ENCODE measurements at regions not wholly inside any gene's neighbourhood (a gene's known extent, or its start where the extent isn't known, plus 50 kb on each side); places are given as distances from the start of the nearest gene placed in this dataset.
A peak's percentile ranks its signal among the peaks of the same experiment; 100 is the strongest.

- TF ChIP-seq PBX3 (IDR thresholded peaks at IDR 0.05) (no peak), SMC3 (IDR thresholded peaks at IDR 0.05) (no peak), NFE2L2 (conservative IDR thresholded peaks at IDR 0.05; ENCODE audit: low read length) (no peak), NR3C1 (IDR thresholded peaks at IDR 0.05) (no peak)
- TF ChIP-seq, protein P1, sequence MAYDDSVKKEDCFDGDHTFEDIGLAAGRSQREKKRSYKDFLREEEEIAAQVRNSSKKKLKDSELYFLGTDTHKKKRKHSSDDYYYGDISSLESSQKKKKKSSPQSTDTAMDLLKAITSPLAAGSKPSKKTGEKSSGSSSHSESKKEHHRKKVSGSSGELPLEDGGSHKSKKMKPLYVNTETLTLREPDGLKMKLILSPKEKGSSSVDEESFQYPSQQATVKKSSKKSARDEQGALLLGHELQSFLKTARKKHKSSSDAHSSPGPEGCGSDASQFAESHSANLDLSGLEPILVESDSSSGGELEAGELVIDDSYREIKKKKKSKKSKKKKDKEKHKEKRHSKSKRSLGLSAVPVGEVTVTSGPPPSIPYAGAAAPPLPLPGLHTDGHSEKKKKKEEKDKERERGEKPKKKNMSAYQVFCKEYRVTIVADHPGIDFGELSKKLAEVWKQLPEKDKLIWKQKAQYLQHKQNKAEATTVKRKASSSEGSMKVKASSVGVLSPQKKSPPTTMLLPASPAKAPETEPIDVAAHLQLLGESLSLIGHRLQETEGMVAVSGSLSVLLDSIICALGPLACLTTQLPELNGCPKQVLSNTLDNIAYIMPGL (CRISPR knock-in tag; IDR thresholded peaks at IDR 0.05; ENCODE audit: borderline replicate concordance): no peak
These were observed 392.2 kb upstream of the MARCKS start (continued) for GRCh38 chr6:113464960-113465359.

DNA sequence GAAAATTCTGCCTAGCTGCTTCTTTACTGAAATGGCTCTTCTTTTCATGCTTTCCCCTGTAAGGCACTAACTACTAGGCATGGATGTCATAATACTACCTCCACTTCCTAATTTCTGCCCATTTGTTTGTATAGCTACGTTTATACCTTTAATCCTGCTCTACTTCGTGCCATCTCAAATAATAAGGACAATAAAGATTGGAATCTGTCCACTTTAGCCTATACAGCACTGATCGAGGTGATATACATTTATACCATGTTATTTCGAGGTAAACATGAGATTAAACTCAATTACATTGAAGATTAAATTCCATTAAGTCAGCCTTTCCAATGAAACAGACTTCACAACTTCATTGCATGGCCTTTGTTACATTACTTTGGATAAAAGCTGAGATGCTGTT, 390.6 kb upstream of the MARCKS start:
- TF ChIP-seq KDM5A (IDR thresholded peaks at IDR 0.05) (no peak), ESRRA (IDR thresholded peaks at IDR 0.05; ENCODE audit: borderline replicate concordance, low read length) (no peak), RAD21 (conservative IDR thresholded peaks at IDR 0.05 in 1 of 2, IDR thresholded peaks at IDR 0.05 in 1 of 2) (no peak), ZC3H11A (IDR thresholded peaks at IDR 0.05) (no peak), FOSL2 (IDR thresholded peaks at IDR 0.05) (no peak), FOSL2 (CRISPR knock-in tag; IDR thresholded peaks at IDR 0.05) (no peak), TP53 (CRISPR knock-in tag; IDR thresholded peaks at IDR 0.05) (no peak), CHD2 (IDR thresholded peaks at IDR 0.05; ENCODE audit: low read length, partially characterized antibody) (no peak), MYC (IDR thresholded peaks at IDR 0.05; ENCODE audit: borderline replicate concordance, low read length) (no peak), CEBPB (IDR thresholded peaks at IDR 0.05) (no peak), CBX8 (IDR thresholded peaks at IDR 0.05) (no peak), HDAC2 (IDR thresholded peaks at IDR 0.05) (no peak), KDM1A (IDR thresholded peaks at IDR 0.05; ENCODE audit: low read depth) (no peak), HOXB5 (CRISPR knock-in tag; IDR thresholded peaks at IDR 0.05) (no peak), TFCP2L1 (CRISPR knock-in tag; IDR thresholded peaks at IDR 0.05) (no peak), MAFK (IDR thresholded peaks at IDR 0.05; ENCODE audit: partially characterized antibody) (no peak)
- TF ChIP-seq, protein P2, sequence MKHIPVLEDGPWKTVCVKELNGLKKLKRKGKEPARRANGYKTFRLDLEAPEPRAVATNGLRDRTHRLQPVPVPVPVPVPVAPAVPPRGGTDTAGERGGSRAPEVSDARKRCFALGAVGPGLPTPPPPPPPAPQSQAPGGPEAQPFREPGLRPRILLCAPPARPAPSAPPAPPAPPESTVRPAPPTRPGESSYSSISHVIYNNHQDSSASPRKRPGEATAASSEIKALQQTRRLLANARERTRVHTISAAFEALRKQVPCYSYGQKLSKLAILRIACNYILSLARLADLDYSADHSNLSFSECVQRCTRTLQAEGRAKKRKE (CRISPR knock-in tag; IDR thresholded peaks at IDR 0.05; ENCODE audit: low read depth): no peak
- TF ChIP-seq, protein P3, sequence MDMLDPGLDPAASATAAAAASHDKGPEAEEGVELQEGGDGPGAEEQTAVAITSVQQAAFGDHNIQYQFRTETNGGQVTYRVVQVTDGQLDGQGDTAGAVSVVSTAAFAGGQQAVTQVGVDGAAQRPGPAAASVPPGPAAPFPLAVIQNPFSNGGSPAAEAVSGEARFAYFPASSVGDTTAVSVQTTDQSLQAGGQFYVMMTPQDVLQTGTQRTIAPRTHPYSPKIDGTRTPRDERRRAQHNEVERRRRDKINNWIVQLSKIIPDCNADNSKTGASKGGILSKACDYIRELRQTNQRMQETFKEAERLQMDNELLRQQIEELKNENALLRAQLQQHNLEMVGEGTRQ (IDR thresholded peaks at IDR 0.05): no peak
- TF ChIP-seq, protein P4, sequence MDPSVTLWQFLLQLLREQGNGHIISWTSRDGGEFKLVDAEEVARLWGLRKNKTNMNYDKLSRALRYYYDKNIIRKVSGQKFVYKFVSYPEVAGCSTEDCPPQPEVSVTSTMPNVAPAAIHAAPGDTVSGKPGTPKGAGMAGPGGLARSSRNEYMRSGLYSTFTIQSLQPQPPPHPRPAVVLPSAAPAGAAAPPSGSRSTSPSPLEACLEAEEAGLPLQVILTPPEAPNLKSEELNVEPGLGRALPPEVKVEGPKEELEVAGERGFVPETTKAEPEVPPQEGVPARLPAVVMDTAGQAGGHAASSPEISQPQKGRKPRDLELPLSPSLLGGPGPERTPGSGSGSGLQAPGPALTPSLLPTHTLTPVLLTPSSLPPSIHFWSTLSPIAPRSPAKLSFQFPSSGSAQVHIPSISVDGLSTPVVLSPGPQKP (IDR thresholded peaks at IDR 0.05; ENCODE audit: low read depth, low read length): no peak
- no peak overlapping the region for H3K4me3 ChIP-seq
- POLR2A ChIA-PET: interaction anchor here (0.6 kb wide), 1 partner anchor 389 kb away, joined by 3 read pairs; no protein-coding TSS in a partner anchor
- no peak for ATAC-seq
- no peak overlapping the region for H3K4me2 ChIP-seq
- 56% methylated on average over 4 of the region's 4 CpGs for WGBS (ENCODE audit: missing lambda C conversion rate)
- peaks cover 15% of the 10 kb centered on the region for H3K4me1 ChIP-seq
- H3K9me3 ChIP-seq: no peaks in the 10 kb centered on the region
- H3K27ac ChIP-seq: peak overlapping the region in 1 of 2 experiments; percentile 43; a peak in 2 of 6 replicates
- FAIRE-seq: no peak
- CTCF ChIA-PET: no interaction called here
- no peak for DNase-seq (ENCODE audit: low read depth in 1 of 2, low spot score in 1 of 2)

Data from A549 (cell line).